PC-9 (cell line): ENCODE measurements at regions not wholly inside any gene's neighbourhood (a gene's known extent, or its start where the extent isn't known, plus 50 kb on each side); places are given as distances from the start of the nearest gene placed in this dataset.

ENCODE experiments used
- EZH2 ChIP-seq: fragments of 200-600 bp; sonication (generic); IDR thresholded peaks from 2 replicates; pipeline ENCODE4 v1.8.0; 2017; ENCODE audit warnings: antibody characterized with exemption, low read depth
- TF ChIP-seq, protein P1 (sequence below): fragments of 200-600 bp; sonication (generic); conservative IDR thresholded peaks from 2 replicates; pipeline ENCODE4 v1.6.1; 2017; ENCODE audit warnings: mixed run types, antibody characterized with exemption, mild to moderate bottlenecking, moderate library complexity

DNA sequence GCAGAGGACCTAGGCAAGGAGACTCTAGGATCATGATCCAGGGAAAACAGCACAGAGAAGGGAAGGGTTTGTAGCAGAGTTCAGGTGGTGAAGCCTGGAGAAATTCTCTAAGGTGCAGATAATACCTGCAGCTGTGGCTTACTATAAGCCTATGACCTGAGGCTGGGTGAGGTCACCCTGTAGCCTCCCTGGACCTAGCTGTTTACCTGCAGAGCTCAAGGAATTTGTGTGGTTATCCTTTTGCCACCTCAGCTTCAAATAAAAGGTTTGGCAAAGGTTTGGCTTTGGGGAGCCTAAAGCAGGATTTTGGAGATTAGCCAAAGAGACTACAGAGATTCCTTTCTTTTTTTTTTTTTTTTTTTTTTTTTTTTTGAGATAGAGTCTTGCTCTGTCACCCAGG is 79.5 kb upstream of the ZNF648 start:
- TF ChIP-seq, protein P1, sequence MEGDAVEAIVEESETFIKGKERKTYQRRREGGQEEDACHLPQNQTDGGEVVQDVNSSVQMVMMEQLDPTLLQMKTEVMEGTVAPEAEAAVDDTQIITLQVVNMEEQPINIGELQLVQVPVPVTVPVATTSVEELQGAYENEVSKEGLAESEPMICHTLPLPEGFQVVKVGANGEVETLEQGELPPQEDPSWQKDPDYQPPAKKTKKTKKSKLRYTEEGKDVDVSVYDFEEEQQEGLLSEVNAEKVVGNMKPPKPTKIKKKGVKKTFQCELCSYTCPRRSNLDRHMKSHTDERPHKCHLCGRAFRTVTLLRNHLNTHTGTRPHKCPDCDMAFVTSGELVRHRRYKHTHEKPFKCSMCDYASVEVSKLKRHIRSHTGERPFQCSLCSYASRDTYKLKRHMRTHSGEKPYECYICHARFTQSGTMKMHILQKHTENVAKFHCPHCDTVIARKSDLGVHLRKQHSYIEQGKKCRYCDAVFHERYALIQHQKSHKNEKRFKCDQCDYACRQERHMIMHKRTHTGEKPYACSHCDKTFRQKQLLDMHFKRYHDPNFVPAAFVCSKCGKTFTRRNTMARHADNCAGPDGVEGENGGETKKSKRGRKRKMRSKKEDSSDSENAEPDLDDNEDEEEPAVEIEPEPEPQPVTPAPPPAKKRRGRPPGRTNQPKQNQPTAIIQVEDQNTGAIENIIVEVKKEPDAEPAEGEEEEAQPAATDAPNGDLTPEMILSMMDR, result no peak
- TF ChIP-seq EZH2, result no peak
